ENCODE measurements at regions not wholly inside any gene's neighbourhood (a gene's known extent, or its start where the extent isn't known, plus 50 kb on each side); places are given as distances from the start of the nearest gene placed in this dataset.

- no peak for DNase-seq (ENCODE audit: low spot score)
Observed at GRCh38 chr18:46295416-46295815, 191.2 kb downstream of the HAUS1 start.

GRCh38 chr18:46296656-46297055, 192.5 kb downstream of the HAUS1 start:
- DNase-seq (ENCODE audit: low spot score): no peak

- no peak for DNase-seq (ENCODE audit: low spot score)
Observed at GRCh38 chr18:46297124-46297523, 192.9 kb downstream of the HAUS1 start.

- no peak for DNase-seq (ENCODE audit: low spot score)
Observed at GRCh38 chr18:46297621-46298020, 193.4 kb downstream of the HAUS1 start.

- DNase-seq (ENCODE audit: low spot score): no peak
Observed at GRCh38 chr18:46298511-46298910, 194.3 kb downstream of the HAUS1 start.

- DNase-seq (ENCODE audit: low spot score): no peak
Observed at GRCh38 chr18:46299465-46300008, 195.4 kb downstream of the HAUS1 start.

GRCh38 chr18:46301081-46301480, 196.9 kb downstream of the HAUS1 start:
- no peak for DNase-seq (ENCODE audit: low spot score)

GRCh38 chr18:46301571-46301970, 197.4 kb downstream of the HAUS1 start:
- no peak for DNase-seq (ENCODE audit: low spot score)

GRCh38 chr18:46302528-46303485, 198.6 kb downstream of the HAUS1 start:
- no peak for DNase-seq (ENCODE audit: low spot score)

- DNase-seq (ENCODE audit: low spot score): no peak
Observed at GRCh38 chr18:46310258-46310657, 206.1 kb downstream of the HAUS1 start.

- DNase-seq (ENCODE audit: low spot score): no peak
Observed at GRCh38 chr18:46310675-46311345, 206.6 kb downstream of the HAUS1 start.

- no peak for DNase-seq (ENCODE audit: low spot score)
Observed at GRCh38 chr18:46311491-46311890, 207.3 kb downstream of the HAUS1 start.

GRCh38 chr18:46312221-46312620, 208.0 kb downstream of the HAUS1 start:
- no peak for DNase-seq (ENCODE audit: low spot score)

GRCh38 chr18:46313521-46313920, 209.3 kb downstream of the HAUS1 start:
- no peak for DNase-seq (ENCODE audit: low spot score)

GRCh38 chr18:46314011-46314410, 209.8 kb downstream of the HAUS1 start:
- DNase-seq (ENCODE audit: low spot score): no peak

- DNase-seq (ENCODE audit: low spot score): no peak
Observed at GRCh38 chr18:46315161-46315560, 211.0 kb downstream of the HAUS1 start.

- no peak for DNase-seq (ENCODE audit: low spot score)
Observed at GRCh38 chr18:46318356-46318755, 214.2 kb downstream of the HAUS1 start.

- DNase-seq (ENCODE audit: low spot score): no peak
Observed at GRCh38 chr18:46319783-46320182, 215.6 kb downstream of the HAUS1 start.

- no peak for DNase-seq (ENCODE audit: low spot score)
Observed at GRCh38 chr18:46320297-46320696, 216.1 kb downstream of the HAUS1 start.

GRCh38 chr18:46320928-46321711, 216.9 kb downstream of the HAUS1 start:
- DNase-seq (ENCODE audit: low spot score): no peak

- DNase-seq (ENCODE audit: low spot score): no peak
Observed at GRCh38 chr18:46321955-46322354, 217.8 kb downstream of the HAUS1 start.

- DNase-seq (ENCODE audit: low spot score): no peak
Observed at GRCh38 chr18:46322411-46322891, 218.3 kb downstream of the HAUS1 start.

Data from hematopoietic multipotent progenitor cell treated with erythropoietin and hydrocortisone succinate and interleukin-3 and kit ligand, for 17 days (in vitro differentiated cells).